GM19438 (cell line): ENCODE measurements at regions not wholly inside any gene's neighbourhood (a gene's known extent, or its start where the extent isn't known, plus 50 kb on each side); places are given as distances from the start of the nearest gene placed in this dataset.

Source experiments
- ATAC-seq: cut with Tn5 transposase; IDR thresholded peaks from one replicate; pipeline ENCODE4 v1.9.1; 2021; ENCODE audit warnings: low read depth; ENCODE audit not compliant: unreplicated experiment

GRCh38 chr9:20016611-20017010 lies 227.8 kb upstream of the SLC24A2 start:
- ATAC-seq, result no peak

GRCh38 chr9:20015427-20015931 lies 226.6 kb upstream of the SLC24A2 start:
- no peak for ATAC-seq

DNA sequence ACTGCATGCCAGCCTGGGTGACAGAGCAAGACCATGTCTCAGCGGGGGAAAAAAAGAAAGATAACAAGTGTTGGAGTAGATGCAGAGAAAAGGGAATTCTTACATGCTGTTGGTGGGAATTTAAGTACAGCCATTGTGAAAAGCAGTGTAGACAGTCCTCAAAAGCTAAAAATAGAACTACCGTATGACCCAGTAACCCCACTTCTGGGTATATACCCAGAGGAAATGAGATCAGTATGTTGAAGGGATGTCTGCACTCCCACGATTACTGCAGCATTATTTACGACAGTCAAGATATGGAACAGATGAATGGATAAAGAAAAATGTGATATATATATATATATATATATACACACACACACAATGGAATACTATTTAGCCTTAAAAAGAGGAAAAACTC lies 225.3 kb upstream of the SLC24A2 start:
- no peak for ATAC-seq

GRCh38 chr9:20012232-20012631 lies 223.4 kb upstream of the SLC24A2 start:
- ATAC-seq, result no peak

DNA sequence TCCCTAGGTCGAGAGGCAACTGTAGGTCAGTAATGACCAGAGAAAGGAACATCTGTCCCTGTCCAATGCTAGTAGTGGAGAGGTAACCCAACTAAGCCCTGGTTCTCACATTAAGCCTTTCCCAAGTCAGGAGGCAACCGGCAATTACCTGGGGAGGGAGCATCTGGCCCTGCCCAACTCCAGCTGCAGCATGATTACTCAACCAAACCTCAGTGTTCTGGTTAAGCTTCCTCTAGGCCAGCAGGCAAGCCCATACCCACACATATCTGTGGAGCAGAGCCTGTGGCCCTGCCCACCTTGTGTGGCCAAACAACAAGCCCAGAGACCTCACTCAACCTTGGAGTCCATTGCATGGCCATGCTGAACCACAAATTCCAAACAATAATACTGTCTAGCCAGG lies 220.8 kb upstream of the SLC24A2 start:
- no peak for ATAC-seq

DNA sequence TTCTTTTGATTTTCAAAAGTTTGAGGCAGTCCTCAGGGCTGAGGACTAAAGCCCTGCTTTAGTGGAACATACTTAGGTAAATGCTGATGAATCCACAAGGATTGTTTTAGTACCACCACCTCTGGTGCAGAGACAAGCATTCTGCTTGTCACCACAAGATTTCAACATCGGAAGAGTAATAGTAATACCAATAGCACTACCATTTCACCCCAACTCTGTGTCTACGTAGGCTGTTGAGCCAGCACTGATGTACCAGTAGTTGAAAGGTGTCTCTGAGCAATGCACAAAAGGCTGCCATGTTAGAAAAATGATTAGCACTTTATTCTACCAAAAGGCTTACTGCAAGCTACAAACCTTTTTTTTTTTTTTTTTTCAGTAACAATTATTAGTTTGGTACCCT lies 213.2 kb upstream of the SLC24A2 start:
- ATAC-seq, result no peak

GRCh38 chr9:20001058-20001457 lies 212.2 kb upstream of the SLC24A2 start:
- ATAC-seq, result no peak

- peak; percentile 85 for ATAC-seq
These were observed 210.7 kb upstream of the SLC24A2 start for GRCh38 chr9:19999491-20000057.

DNA sequence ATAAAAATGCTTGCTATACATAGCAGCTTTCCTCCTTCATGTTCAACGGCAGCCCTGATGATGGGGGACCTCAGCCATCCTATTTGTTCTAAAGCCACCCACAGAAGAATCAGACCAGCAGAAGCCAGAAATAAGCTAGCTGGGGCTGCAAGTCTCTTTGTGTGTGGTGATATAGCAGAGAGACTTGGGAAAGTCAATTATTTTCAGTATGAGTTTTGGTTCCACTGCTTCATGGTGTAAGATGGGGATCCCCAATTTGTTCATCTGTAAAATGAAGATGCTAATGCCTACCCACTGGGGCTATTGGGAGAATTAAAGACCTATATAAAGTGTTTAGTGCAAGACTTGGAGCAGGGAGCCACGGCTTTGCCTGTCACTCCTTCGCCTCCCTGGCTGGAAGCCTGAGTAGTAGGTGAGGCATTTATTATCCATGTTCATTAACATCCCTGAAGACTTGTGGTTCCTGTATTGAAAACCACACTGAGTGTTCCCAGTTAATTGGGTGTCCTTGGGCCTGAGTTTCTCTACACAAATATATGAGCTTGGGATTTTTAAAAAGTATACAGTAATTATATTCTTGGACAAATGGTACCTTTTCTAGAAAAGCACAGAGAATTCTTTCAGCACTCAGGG lies 210.1 kb upstream of the SLC24A2 start:
- peak; percentile 32 for ATAC-seq

GRCh38 chr9:19998153-19998552 lies 209.3 kb upstream of the SLC24A2 start:
- ATAC-seq, result no peak

GRCh38 chr9:19995619-19996018 lies 206.8 kb upstream of the SLC24A2 start:
- no peak for ATAC-seq

DNA sequence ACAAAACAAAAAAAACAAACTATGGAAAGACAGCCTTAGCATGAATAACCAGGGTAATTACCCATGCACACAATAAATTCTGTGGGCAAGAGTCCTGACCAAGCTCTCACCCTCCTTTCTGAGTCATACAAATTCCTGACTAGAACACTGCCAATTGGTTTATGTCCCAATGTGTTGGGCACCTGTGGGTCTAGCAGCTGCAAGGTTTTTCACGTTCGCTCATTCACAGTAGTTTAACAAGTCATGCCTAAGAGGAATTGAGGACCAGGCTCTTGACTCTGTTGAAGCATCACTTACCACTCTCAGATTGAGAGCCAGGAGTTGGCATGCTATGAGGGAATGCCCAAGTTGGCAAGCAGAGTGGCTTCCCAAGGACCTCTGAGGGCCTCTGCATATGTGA lies 205.5 kb upstream of the SLC24A2 start:
- no peak for ATAC-seq

DNA sequence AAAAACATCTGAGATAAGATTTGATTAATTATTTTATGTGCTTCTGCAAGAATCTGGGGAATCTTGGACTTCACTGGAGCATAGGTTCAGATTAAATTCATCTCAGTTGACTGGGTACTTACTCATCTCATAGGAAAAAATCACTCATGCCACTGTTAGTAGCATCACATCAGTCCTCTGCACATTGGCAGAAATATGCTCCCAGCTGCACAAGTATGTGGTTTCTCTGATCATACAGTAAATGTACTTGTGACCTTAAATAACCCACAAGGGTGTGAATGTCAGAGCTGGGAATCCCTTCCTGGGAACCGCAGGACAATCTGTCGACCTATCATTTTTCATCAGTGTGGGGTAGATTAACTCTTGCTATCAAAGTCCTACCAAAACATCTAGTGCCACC lies 203.7 kb upstream of the SLC24A2 start:
- ATAC-seq, result no peak

GRCh38 chr9:19989213-19989612 lies 200.4 kb upstream of the SLC24A2 start:
- no peak for ATAC-seq

DNA sequence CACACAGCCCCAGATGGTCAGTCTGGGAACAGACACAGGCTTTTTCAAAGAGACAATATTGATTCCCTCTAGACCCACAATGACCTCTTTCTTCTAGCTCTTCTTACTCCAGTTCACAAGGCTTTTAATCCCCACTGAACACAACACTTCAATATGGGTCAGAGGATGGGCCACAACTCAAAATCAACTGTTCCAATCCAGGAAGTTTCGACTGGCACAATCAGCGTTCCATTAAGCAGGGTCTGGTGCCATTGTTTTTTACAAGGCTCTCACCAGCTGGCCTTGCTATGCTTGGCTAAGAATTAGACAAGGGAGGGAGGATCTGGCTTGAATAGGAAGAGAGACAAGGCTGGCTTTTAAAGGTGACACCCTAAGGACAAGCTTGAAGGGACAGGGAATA lies 199.4 kb upstream of the SLC24A2 start:
- ATAC-seq, result no peak

GRCh38 chr9:19985081-19985480 lies 196.2 kb upstream of the SLC24A2 start:
- no peak for ATAC-seq

DNA sequence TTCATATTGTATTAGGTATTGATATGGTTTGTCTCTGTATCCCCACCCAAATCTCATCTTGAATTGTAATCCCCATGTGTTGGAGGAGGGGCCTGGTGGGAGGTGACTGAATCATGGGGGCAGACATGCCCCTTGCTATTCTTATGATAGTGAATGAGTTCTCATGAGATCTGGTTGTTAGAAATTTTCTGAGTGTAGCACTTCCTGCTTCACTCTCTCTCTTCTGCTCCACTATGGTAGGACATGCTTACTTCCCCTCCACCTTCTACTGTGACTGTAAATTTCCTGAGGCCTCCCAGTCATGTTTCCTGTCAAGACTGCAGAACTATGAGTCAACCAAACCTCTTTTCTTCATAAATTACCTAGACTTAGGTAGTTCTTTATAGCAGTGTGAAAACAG lies 187.4 kb upstream of the SLC24A2 start:
- ATAC-seq, result no peak

- no peak for ATAC-seq
These were observed 186.7 kb upstream of the SLC24A2 start for GRCh38 chr9:19975499-19975898.

DNA sequence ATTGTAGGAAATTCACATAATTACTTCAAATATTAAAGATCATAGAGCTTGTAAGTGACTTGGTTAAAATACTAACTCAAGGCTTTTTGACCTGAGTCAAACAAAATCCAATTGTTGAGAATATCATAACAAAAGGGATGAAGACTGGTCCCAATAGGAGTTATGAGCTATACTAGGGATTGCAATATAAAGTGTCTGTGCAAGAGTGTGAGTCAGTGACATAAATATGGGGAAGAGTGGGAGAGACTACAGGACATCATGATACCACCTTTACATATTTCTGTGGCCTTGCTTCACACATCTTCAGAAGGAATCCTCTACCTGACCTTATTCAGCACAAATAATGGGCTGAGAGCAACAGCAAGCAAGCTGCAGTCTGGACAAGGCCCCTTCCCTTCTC lies 180.9 kb upstream of the SLC24A2 start:
- ATAC-seq, result no peak

DNA sequence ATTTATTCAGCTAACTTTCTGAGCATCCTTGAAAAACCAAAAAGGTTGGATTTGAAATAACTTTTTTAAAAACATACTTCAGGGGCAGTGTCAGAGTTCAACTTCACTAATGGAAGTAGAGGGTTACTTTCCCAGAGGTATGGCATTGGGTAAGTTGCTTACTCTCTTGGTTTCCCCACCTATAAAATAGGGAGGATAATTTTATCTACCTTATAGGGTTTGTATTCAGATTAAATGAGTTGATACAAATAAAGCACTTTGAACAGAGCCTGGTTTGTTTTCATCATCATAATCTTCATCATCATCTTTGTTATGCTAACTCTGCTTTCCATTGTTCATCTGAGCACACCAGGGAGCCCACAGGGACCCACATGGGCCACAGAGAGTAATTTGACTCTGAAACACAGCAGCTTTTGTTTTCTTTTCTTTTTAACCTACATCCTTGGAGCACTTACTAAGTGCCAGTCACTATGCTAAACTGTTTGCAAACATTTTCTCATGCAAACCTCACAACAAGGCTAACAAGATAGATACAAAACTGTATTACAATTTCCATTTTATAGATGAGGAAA lies 179.1 kb upstream of the SLC24A2 start:
- ATAC-seq, result no peak

DNA sequence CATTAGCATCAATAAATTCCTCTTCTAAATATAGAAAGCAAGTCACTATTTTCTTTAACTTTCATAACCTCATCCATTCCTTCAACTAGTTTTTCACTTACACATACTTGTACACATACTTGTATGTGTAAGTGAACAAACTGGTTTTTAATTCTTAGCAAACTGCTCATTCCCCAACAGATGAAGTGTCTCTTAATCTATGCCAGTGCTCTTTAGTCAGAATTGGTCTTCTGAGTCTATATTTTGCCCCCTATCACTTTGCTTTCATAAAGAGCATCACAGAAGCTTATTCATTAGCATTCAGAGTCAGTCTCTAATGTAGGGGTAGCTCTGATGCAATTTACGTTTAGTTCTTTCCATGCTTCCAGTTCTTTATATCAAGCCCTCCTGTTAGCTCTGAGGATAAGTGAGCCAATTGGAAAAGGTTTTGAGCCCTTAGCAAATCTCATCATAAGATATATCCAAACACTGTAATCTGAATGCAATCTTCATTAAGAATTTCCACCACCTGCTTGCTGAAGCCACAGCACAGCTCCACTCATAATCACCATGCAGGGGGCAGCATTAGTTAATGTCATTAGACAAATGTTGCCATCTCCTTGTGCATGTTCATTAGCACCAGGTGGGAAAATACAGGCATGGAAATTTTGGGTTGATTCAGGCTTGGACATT lies 178.5 kb upstream of the SLC24A2 start:
- no peak for ATAC-seq

GRCh38 chr9:19965336-19965735 lies 176.5 kb upstream of the SLC24A2 start:
- ATAC-seq, result no peak
